HUDEP-2 (cell line): ENCODE measurements at regions not wholly inside any gene's neighbourhood (a gene's known extent, or its start where the extent isn't known, plus 50 kb on each side); places are given as distances from the start of the nearest gene placed in this dataset.

Experiments used
- DNase-seq, 76 experiments: peaks; one replicate each; lab custom pipeline; 2025; ENCODE audit not compliant: unreplicated experiment in 76 of 76; lab: John Stamatoyannopoulos, UW

DNA sequence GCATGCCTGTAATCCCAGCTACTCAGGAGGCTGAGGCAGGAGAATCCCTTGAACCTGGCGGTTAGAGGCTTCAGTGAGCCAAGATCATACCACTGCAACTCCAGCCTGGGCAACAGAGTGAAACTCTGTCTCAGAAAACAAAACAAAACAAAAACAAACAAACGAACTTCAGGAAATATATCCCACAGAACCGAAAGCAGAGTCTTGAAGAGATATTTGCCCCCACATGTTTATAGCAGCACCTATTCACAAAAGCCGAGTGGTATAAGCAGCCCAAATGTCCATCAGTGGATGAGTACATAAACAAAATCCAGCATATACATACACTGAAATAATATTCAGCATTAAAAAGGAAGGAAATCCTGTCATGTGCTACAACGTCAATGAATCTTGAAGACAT, 57.6 kb upstream of the GRIN3A start:
- no peak for DNase-seq

DNA sequence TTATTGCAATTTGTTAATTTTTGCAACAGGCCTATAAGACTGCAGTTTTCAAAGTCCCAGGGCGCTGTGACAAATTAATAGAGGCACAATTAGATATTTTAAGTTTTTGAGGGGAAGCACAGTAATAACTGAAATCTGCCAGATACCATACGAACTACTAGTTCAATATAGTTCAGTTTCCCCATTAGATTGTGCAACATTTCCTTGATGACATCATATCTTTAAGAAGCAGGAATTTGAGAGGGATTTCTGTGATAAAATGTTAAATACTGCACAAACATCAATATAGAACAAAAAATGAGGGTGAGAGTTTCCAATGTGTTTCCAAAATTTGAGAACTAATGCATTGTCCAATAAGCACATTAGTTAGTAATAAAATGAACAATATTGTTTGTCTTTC, 56.7 kb upstream of the GRIN3A start:
- DNase-seq: no peak

DNA sequence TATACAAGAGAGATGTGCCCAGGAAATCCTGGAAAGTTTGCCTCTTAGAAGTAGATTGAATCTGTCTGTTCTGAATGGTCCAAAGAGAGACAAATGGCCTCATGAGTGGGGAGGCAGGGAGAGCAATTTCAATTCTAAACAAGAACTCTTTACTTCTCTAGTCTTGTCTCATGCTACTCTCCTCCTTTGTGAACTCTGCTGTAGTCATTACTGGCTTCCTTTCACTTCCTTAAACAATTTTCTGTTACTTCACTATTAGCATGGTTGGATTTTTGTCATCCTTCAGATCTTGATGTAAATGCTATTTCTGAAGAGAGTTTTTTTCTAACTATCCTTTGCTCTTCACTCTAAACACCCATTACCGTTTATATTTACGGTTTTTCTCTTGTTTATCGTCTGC, 54.0 kb upstream of the GRIN3A start:
- no peak for DNase-seq

- DNase-seq: peak in 57 of 76 experiments; percentile 3 to 77 (median 31)
These were observed 53.5 kb upstream of the GRIN3A start for GRCh38 chr9:101791938-101792337.

DNA sequence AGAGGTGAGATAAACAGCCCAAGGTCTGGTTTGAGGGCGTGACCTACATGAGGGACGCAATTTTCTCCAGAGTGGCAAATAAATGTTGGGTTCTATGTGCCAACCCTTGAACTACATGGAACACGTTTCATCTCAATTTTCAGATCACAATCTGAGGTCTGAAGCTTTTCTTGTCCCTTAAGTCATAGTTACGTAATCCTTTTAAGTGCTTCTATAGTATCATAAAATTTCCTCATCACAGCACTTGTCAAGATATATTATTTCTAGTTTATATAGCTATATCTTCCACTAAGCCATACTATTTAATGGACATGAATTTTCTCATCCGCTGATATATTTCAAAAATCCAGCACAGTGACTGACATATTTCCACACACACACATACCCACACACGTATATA, 53.1 kb upstream of the GRIN3A start:
- DNase-seq: no peak
